GM12892 (cell line): ENCODE measurements at regions not wholly inside any gene's neighbourhood (a gene's known extent, or its start where the extent isn't known, plus 50 kb on each side); places are given as distances from the start of the nearest gene placed in this dataset.

ENCODE experiments used
- POLR2A ChIP-seq: IDR thresholded peaks from 2 replicates; pipeline ENCODE4 v1.6.1; 2011; ENCODE audit warnings: low read depth, low read length, control low read depth
- POLR2AphosphoS5 ChIP-seq: IDR thresholded peaks from 2 replicates; pipeline ENCODE4 v1.6.1; 2011; ENCODE audit warnings: low read depth, low read length, control low read depth
- TAF1 ChIP-seq: IDR thresholded peaks from 2 replicates; pipeline ENCODE4 v1.6.1; 2011; ENCODE audit warnings: low read depth, mild to moderate bottlenecking, control low read depth, low read length, borderline replicate concordance

- TF ChIP-seq POLR2A (no peak), POLR2AphosphoS5 (no peak), TAF1 (no peak)
Observed at GRCh38 chr12:93111773-93112172, 182.7 kb upstream of the EEA1 start.
